ENCODE measurements at regions not wholly inside any gene's neighbourhood (a gene's known extent, or its start where the extent isn't known, plus 50 kb on each side); places are given as distances from the start of the nearest gene placed in this dataset.

DNA sequence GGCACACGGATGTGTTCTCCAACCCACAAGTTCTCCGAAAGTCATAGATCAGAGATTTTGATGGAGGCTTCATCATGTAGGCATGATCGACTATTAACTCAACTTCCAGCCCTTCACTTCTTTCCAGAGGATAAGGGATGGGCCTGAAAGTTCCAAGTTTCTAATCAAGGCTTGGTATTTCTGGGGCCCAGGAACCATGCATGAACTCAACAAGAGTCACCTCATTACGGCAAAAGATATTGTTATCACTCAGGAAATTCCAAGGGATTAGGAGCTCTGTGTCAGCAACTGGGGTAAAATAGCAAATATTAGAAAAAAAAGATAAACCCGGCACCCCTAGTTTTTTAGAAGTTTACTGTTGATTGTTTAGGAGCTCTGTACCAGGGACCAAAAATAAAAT, 240.1 kb upstream of the PPP1R2C start:
- no peaks in the 10 kb centered on the region for H3K27me3 ChIP-seq (replicated peaks in 1 of 2; ENCODE audit: control insufficient read depth in 2 of 2, extremely low read depth in 1 of 2, insufficient read depth in 2 of 2, low read length in 1 of 2)
- CTCF ChIA-PET = no interaction called here
- DNase-seq = no peak

DNA sequence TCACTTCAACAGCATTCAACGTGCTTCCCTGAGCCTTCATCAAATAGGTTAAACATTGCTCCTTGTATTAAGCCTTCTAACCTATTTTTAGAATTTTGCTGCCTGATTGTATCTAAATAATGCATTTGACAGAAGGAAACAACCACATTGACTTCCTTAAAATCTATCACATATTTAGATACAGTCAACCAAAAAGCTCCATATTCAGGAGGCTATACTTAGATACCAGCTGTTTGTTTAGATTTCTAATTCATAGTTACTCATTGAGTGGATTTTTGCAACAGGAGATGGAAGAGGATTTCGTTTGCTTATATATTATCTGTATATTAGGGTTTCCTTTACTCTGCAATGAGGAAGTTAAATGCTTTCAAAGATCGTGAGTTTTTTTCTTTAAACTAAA, 241.1 kb upstream of the PPP1R2C start:
- WGBS (ENCODE audit: insufficient coverage) = no CpG with 5 or more reads among the region's 3 CpGs
- Histone ChIP-seq H3K27ac (ENCODE audit: low read length) (no peak overlapping the region), H3K4me3 (ENCODE audit: control insufficient read depth in 1 of 2, extremely low read depth in 1 of 2, low read length in 1 of 2) (no peak overlapping the region), H3K4me1 (ENCODE audit: control insufficient read depth in 1 of 2, extremely low read depth in 1 of 2, insufficient read depth in 2 of 2, low read length in 2 of 2) (no peaks in the 10 kb centered on the region), H3K27me3 (replicated peaks in 1 of 2; ENCODE audit: control insufficient read depth in 2 of 2, extremely low read depth in 1 of 2, insufficient read depth in 2 of 2, low read length in 1 of 2) (no peaks in the 10 kb centered on the region), H3K36me3 (ENCODE audit: control insufficient read depth in 2 of 2, extremely low read depth in 1 of 2, insufficient read depth in 1 of 2, low read length in 1 of 2) (no peaks in the 10 kb centered on the region), H3K9me3 (no peaks in the 10 kb centered on the region)
- Mint-ChIP-seq H3K4me3 (no peak overlapping the region), H3K27ac (no peak overlapping the region), H3K9me3 (peaks cover 0 to under 1% (median 0%) of the 10 kb centered on the region in 3 donors), H3K27me3 (peaks cover 0 to 15% of the 10 kb centered on the region in 2 donors), H3K4me1 (peaks cover 4 to 8% (median 6%) of the 10 kb centered on the region in 3 donors), H3K36me3 (peaks cover 2% of the 10 kb centered on the region)
- no peak for ATAC-seq (replicated peaks in 1 of 4)
- ChIA-PET POLR2A (no interaction called here), CTCF (no interaction called here)
- no peak for DNase-seq

More for the DNA sequence above, 240.1 kb upstream of the PPP1R2C start:
- no CpG with 5 or more reads among the region's 5 CpGs for WGBS (ENCODE audit: insufficient coverage)
- H3K9me3 ChIP-seq = no peaks in the 10 kb centered on the region
- Mint-ChIP-seq H3K4me1 (peaks cover 4 to 8% (median 6%) of the 10 kb centered on the region in 3 donors), H3K9me3 (no peaks in the 10 kb centered on the region), H3K4me3 (no peak overlapping the region), H3K36me3 (no peaks in the 10 kb centered on the region), H3K27me3 (peaks cover 0 to 15% of the 10 kb centered on the region in 2 donors), H3K27ac (no peak overlapping the region)
- no peak overlapping the region for H3K4me3 ChIP-seq (ENCODE audit: control insufficient read depth in 1 of 2, extremely low read depth in 1 of 2, low read length in 1 of 2)
- H3K4me1 ChIP-seq (ENCODE audit: control insufficient read depth in 1 of 2, extremely low read depth in 1 of 2, insufficient read depth in 2 of 2, low read length in 2 of 2) = no peaks in the 10 kb centered on the region
- no peaks in the 10 kb centered on the region for H3K36me3 ChIP-seq (ENCODE audit: control insufficient read depth in 2 of 2, extremely low read depth in 1 of 2, insufficient read depth in 1 of 2, low read length in 1 of 2)
- ATAC-seq (replicated peaks in 1 of 4) = no peak
- POLR2A ChIA-PET = interaction anchor here in 1 of 2 donors (0.6 kb wide), 1 partner anchor 11 kb away, joined by 3 read pairs; no protein-coding TSS in a partner anchor
- H3K27ac ChIP-seq (ENCODE audit: low read length) = no peak overlapping the region

DNA sequence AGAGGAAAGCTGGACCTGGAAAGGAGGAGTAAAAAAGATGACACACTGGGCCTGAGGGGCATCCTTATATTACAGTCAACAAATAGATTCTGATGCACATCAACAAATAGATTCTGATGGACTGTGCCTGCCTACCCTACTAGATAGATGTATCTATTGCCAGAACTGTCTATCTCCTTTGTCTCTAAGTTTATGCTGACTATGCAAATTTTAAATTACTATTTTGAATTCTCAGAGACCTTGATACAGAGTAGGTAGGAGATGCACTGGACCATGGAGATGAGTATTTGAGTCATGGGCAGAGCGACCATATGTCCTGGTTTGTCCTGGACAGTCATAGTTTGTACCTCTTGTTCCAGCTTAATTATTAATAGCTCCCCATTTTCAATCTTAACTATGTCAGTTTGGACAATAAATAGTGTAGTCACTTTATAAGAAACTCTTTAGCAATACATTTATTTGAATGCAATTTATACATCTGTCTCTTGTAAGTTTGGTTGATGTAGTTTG, 247.9 kb upstream of the PPP1R2C start:
- no peak overlapping the region for H3K4me3 ChIP-seq (ENCODE audit: control insufficient read depth in 1 of 2, extremely low read depth in 1 of 2, low read length in 1 of 2)
- CTCF ChIA-PET = no interaction called here
- no peaks in the 10 kb centered on the region for H3K9me3 ChIP-seq
- Mint-ChIP-seq H3K36me3 (peaks cover 6% of the 10 kb centered on the region), H3K9me3 (peaks cover 6 to 12% (median 9%) of the 10 kb centered on the region in 3 donors), H3K27ac (no peak overlapping the region), H3K27me3 (peaks cover 0 to 3% of the 10 kb centered on the region in 2 donors), H3K4me3 (no peak overlapping the region), H3K4me1 (no peaks in the 10 kb centered on the region)
- H3K36me3 ChIP-seq (ENCODE audit: control insufficient read depth in 2 of 2, extremely low read depth in 1 of 2, insufficient read depth in 1 of 2, low read length in 1 of 2) = no peaks in the 10 kb centered on the region
- POLR2A ChIA-PET = no interaction called here
- no CpG with 5 or more reads among the region's 1 CpG for WGBS (ENCODE audit: insufficient coverage)
- H3K4me1 ChIP-seq (ENCODE audit: control insufficient read depth in 1 of 2, extremely low read depth in 1 of 2, insufficient read depth in 2 of 2, low read length in 2 of 2) = no peaks in the 10 kb centered on the region
- DNase-seq (no peak), ATAC-seq (replicated peaks in 1 of 4) (no peak)
- no peak overlapping the region for H3K27ac ChIP-seq (ENCODE audit: low read length)
- H3K27me3 ChIP-seq (replicated peaks in 1 of 2; ENCODE audit: control insufficient read depth in 2 of 2, extremely low read depth in 1 of 2, insufficient read depth in 2 of 2, low read length in 1 of 2) = no peaks in the 10 kb centered on the region

- Histone ChIP-seq H3K27ac (ENCODE audit: low read length) (no peak overlapping the region), H3K4me3 (ENCODE audit: control insufficient read depth in 1 of 2, extremely low read depth in 1 of 2, low read length in 1 of 2) (no peak overlapping the region), H3K9me3 (no peaks in the 10 kb centered on the region), H3K4me1 (ENCODE audit: control insufficient read depth in 1 of 2, extremely low read depth in 1 of 2, insufficient read depth in 2 of 2, low read length in 2 of 2) (no peaks in the 10 kb centered on the region), H3K27me3 (replicated peaks in 1 of 2; ENCODE audit: control insufficient read depth in 2 of 2, extremely low read depth in 1 of 2, insufficient read depth in 2 of 2, low read length in 1 of 2) (no peaks in the 10 kb centered on the region), H3K36me3 (ENCODE audit: control insufficient read depth in 2 of 2, extremely low read depth in 1 of 2, insufficient read depth in 1 of 2, low read length in 1 of 2) (no peaks in the 10 kb centered on the region)
- ChIA-PET POLR2A (no interaction called here), CTCF (no interaction called here)
- ATAC-seq (replicated peaks in 1 of 4) (no peak), DNase-seq (no peak)
- H3K9me3 Mint-ChIP-seq = peaks cover 0 to 3% (median 2%) of the 10 kb centered on the region in 3 donors
- H3K4me3 Mint-ChIP-seq = no peak overlapping the region
- no peaks in the 10 kb centered on the region for H3K4me1 Mint-ChIP-seq
- no CpG with 5 or more reads among the region's 1 CpG for WGBS (ENCODE audit: insufficient coverage)
- H3K27me3 Mint-ChIP-seq = peaks cover 0 to 3% of the 10 kb centered on the region in 2 donors
- no peaks in the 10 kb centered on the region for H3K36me3 Mint-ChIP-seq
- H3K27ac Mint-ChIP-seq = no peak overlapping the region
Observed at GRCh38 chrX:43064096-43064495, 286.1 kb upstream of the PPP1R2C start.

- H3K4me3 ChIP-seq (ENCODE audit: control insufficient read depth in 1 of 2, extremely low read depth in 1 of 2, low read length in 1 of 2) = no peak overlapping the region
- DNase-seq (no peak), ATAC-seq (replicated peaks in 1 of 4) (no peak)
- H3K27ac Mint-ChIP-seq = no peak overlapping the region
- no peak overlapping the region for H3K27ac ChIP-seq (ENCODE audit: low read length)
- H3K27me3 Mint-ChIP-seq = peaks cover 0 to under 1% of the 10 kb centered on the region in 2 donors
- CTCF ChIA-PET = no interaction called here
- WGBS (ENCODE audit: insufficient coverage) = no CpG with 5 or more reads among the region's 2 CpGs
- H3K27me3 ChIP-seq (replicated peaks in 1 of 2; ENCODE audit: control insufficient read depth in 2 of 2, extremely low read depth in 1 of 2, insufficient read depth in 2 of 2, low read length in 1 of 2) = no peaks in the 10 kb centered on the region
- peaks cover 0 to 9% (median 8%) of the 10 kb centered on the region in 3 donors for H3K9me3 Mint-ChIP-seq
- H3K36me3 ChIP-seq (ENCODE audit: control insufficient read depth in 2 of 2, extremely low read depth in 1 of 2, insufficient read depth in 1 of 2, low read length in 1 of 2) = no peaks in the 10 kb centered on the region
- no peaks in the 10 kb centered on the region for H3K4me1 ChIP-seq (ENCODE audit: control insufficient read depth in 1 of 2, extremely low read depth in 1 of 2, insufficient read depth in 2 of 2, low read length in 2 of 2)
- POLR2A ChIA-PET = no interaction called here
- no peaks in the 10 kb centered on the region for H3K9me3 ChIP-seq
- no peaks in the 10 kb centered on the region for H3K4me1 Mint-ChIP-seq
- H3K4me3 Mint-ChIP-seq = no peak overlapping the region
- no peaks in the 10 kb centered on the region for H3K36me3 Mint-ChIP-seq
Observed at GRCh38 chrX:43065978-43066377, 288.0 kb upstream of the PPP1R2C start.

- Histone ChIP-seq H3K27me3 (replicated peaks in 1 of 2; ENCODE audit: control insufficient read depth in 2 of 2, extremely low read depth in 1 of 2, insufficient read depth in 2 of 2, low read length in 1 of 2) (no peaks in the 10 kb centered on the region), H3K36me3 (ENCODE audit: control insufficient read depth in 2 of 2, extremely low read depth in 1 of 2, insufficient read depth in 1 of 2, low read length in 1 of 2) (no peaks in the 10 kb centered on the region), H3K4me3 (ENCODE audit: control insufficient read depth in 1 of 2, extremely low read depth in 1 of 2, low read length in 1 of 2) (no peak overlapping the region), H3K27ac (ENCODE audit: low read length) (no peak overlapping the region), H3K4me1 (ENCODE audit: control insufficient read depth in 1 of 2, extremely low read depth in 1 of 2, insufficient read depth in 2 of 2, low read length in 2 of 2) (no peaks in the 10 kb centered on the region), H3K9me3 (no peaks in the 10 kb centered on the region)
- no peaks in the 10 kb centered on the region for H3K36me3 Mint-ChIP-seq
- H3K9me3 Mint-ChIP-seq = peaks cover 0 to 9% (median 8%) of the 10 kb centered on the region in 3 donors
- ChIA-PET POLR2A (no interaction called here), CTCF (no interaction called here)
- ATAC-seq (replicated peaks in 1 of 4) (no peak), DNase-seq (no peak)
- H3K4me1 Mint-ChIP-seq = no peaks in the 10 kb centered on the region
- WGBS (ENCODE audit: insufficient coverage) = no CpG with 5 or more reads among the region's 1 CpG
- H3K27ac Mint-ChIP-seq = no peak overlapping the region
- H3K4me3 Mint-ChIP-seq = no peak overlapping the region
- H3K27me3 Mint-ChIP-seq = no peaks in the 10 kb centered on the region
Observed at GRCh38 chrX:43068639-43069038, 290.7 kb upstream of the PPP1R2C start.

GRCh38 chrX:43083016-43083415, 305.1 kb upstream of the PPP1R2C start:
- Mint-ChIP-seq H3K9me3 (peaks cover 0 to 2% (median 0%) of the 10 kb centered on the region in 3 donors), H3K4me1 (no peaks in the 10 kb centered on the region), H3K4me3 (no peak overlapping the region), H3K36me3 (no peaks in the 10 kb centered on the region), H3K27ac (no peak overlapping the region), H3K27me3 (peaks cover 0 to 3% of the 10 kb centered on the region in 2 donors)
- H3K9me3 ChIP-seq = no peaks in the 10 kb centered on the region
- DNase-seq (no peak), ATAC-seq (replicated peaks in 1 of 4) (no peak)
- ChIA-PET CTCF (no interaction called here), POLR2A (no interaction called here)
- H3K4me1 ChIP-seq (ENCODE audit: control insufficient read depth in 1 of 2, extremely low read depth in 1 of 2, insufficient read depth in 2 of 2, low read length in 2 of 2) = no peaks in the 10 kb centered on the region
- H3K27ac ChIP-seq (ENCODE audit: low read length) = no peak overlapping the region
- WGBS (ENCODE audit: insufficient coverage) = no CpG with 5 or more reads among the region's 1 CpG
- H3K36me3 ChIP-seq (ENCODE audit: control insufficient read depth in 2 of 2, extremely low read depth in 1 of 2, insufficient read depth in 1 of 2, low read length in 1 of 2) = no peaks in the 10 kb centered on the region
- H3K4me3 ChIP-seq (ENCODE audit: control insufficient read depth in 1 of 2, extremely low read depth in 1 of 2, low read length in 1 of 2) = no peak overlapping the region
- H3K27me3 ChIP-seq (replicated peaks in 1 of 2; ENCODE audit: control insufficient read depth in 2 of 2, extremely low read depth in 1 of 2, insufficient read depth in 2 of 2, low read length in 1 of 2) = no peaks in the 10 kb centered on the region

Data from T-cell (primary cell).